Liver (tissue), 3 donors: ENCODE measurements at regions not wholly inside any gene's neighbourhood (a gene's known extent, or its start where the extent isn't known, plus 50 kb on each side); places are given as distances from the start of the nearest gene placed in this dataset.

Experiments
- CTCF ChIP-seq: fragments of 150-350 bp; IDR thresholded peaks from 2 replicates; pipeline ENCODE4 v1.5.1; 2017; ENCODE audit warnings: improper control_type of control experiment, low read depth, low read length; ENCODE audit not compliant: missing input control
- YY1 ChIP-seq: IDR thresholded peaks from 2 replicates; pipeline ENCODE4 v1.6.1; 2016; ENCODE audit warnings: antibody characterized with exemption, mild to moderate bottlenecking
- TF ChIP-seq, protein P1 (sequence below): IDR thresholded peaks from 2 replicates; pipeline ENCODE4 v1.6.1; 2016; ENCODE audit warnings: antibody characterized with exemption
- TF ChIP-seq, protein P2 (sequence below): IDR thresholded peaks from 2 replicates; pipeline ENCODE4 v1.6.1; 2016; ENCODE audit warnings: antibody characterized with exemption, mild to moderate bottlenecking
- donor health status: healthy.
- donor health status: healthy.

- TF ChIP-seq, protein P1, sequence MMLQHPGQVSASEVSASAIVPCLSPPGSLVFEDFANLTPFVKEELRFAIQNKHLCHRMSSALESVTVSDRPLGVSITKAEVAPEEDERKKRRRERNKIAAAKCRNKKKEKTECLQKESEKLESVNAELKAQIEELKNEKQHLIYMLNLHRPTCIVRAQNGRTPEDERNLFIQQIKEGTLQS, result no peak
- no peak for TF ChIP-seq YY1
- TF ChIP-seq, protein P2, sequence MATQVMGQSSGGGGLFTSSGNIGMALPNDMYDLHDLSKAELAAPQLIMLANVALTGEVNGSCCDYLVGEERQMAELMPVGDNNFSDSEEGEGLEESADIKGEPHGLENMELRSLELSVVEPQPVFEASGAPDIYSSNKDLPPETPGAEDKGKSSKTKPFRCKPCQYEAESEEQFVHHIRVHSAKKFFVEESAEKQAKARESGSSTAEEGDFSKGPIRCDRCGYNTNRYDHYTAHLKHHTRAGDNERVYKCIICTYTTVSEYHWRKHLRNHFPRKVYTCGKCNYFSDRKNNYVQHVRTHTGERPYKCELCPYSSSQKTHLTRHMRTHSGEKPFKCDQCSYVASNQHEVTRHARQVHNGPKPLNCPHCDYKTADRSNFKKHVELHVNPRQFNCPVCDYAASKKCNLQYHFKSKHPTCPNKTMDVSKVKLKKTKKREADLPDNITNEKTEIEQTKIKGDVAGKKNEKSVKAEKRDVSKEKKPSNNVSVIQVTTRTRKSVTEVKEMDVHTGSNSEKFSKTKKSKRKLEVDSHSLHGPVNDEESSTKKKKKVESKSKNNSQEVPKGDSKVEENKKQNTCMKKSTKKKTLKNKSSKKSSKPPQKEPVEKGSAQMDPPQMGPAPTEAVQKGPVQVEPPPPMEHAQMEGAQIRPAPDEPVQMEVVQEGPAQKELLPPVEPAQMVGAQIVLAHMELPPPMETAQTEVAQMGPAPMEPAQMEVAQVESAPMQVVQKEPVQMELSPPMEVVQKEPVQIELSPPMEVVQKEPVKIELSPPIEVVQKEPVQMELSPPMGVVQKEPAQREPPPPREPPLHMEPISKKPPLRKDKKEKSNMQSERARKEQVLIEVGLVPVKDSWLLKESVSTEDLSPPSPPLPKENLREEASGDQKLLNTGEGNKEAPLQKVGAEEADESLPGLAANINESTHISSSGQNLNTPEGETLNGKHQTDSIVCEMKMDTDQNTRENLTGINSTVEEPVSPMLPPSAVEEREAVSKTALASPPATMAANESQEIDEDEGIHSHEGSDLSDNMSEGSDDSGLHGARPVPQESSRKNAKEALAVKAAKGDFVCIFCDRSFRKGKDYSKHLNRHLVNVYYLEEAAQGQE, result no peak
- TF ChIP-seq CTCF, result no peak
Measured at GRCh38 chr18:25686960-25687500, 335.1 kb upstream of the ZNF521 start.
